GM19372 (cell line): ENCODE measurements at regions not wholly inside any gene's neighbourhood (a gene's known extent, or its start where the extent isn't known, plus 50 kb on each side); places are given as distances from the start of the nearest gene placed in this dataset.

Source experiments
- ATAC-seq: cut with Tn5 transposase; IDR thresholded peaks from one replicate; pipeline ENCODE4 v1.9.1; 2021; ENCODE audit warnings: mild to moderate bottlenecking, low read depth, moderate library complexity; ENCODE audit not compliant: unreplicated experiment

DNA sequence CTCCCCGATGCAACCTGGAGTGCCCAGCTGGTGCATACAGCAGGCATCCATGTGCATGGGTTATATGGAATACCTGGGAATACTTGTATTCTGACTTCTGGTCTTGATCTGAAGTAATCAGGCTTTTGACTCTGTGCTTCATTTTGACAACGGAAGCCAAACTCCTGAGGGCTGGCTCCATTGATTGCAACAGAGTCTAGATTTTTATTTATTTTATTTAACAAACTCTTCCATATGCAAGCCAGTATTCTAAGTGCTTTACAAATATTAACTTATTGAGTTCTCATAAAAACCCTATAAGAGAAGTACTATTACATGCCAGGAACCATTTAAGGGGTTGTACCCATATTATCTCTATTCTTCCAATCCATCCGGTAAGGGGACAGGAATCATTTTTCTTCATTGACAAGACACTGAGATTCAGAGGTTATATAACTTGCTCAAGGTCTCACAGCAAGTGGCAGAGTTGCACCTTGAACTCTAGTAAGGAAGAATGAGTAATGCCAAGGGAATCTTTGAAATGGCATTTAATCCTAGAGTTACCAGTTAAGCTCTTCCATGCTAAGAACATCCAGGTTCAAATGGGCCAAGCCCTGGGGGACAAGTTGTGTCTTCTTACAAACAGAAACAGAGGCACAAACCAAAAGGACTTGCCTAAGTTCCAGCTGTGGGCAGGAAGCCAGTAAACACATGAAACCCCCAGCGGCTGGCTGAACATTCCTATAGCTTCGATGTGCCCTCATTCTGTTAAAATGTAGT, 241.0 kb downstream of the WDR11 start:
- no peak for ATAC-seq

GRCh38 chr10:121092720-121093095, 241.5 kb downstream of the WDR11 start:
- no peak for ATAC-seq

DNA sequence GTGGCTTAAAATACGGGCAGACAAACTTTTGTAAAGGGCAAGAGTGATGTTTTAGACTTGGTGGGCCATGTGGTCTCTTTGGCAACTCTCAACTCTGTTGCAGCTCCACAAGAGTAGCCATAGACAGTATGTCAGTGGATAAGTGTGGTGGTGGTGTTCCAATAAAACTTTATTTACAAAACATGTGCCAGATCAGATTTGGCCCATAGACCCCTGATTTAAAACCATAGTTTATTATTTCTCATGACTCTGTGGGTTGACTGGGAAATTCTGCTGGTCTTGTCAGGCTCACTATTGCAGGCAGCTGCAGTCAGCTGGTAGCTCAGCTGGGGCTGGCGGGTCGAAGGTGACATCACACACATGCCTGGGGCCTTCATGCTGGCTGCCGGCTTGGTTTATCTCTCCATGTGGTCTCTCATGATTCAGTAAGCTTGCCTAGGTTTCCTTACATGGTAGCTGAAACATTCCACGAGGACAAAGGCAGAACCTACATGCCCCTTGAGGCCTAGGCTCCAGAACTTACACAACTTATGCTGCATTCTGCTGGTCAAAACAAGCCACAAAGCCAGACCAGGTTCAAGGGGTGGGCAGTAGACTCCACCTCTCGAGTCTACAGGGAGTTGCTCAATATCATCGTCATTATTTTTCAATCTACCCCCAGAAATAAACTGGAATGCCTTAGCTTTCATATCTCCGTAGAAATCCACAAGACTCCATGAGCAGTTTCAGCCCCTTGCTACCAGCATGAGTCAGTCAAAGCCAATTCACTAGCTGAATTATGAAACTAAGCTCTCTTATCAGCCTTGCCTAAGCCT, 245.7 kb downstream of the WDR11 start:
- no peak for ATAC-seq

- no peak for ATAC-seq
Observed at GRCh38 chr10:121098211-121098610, 247.0 kb downstream of the WDR11 start.

DNA sequence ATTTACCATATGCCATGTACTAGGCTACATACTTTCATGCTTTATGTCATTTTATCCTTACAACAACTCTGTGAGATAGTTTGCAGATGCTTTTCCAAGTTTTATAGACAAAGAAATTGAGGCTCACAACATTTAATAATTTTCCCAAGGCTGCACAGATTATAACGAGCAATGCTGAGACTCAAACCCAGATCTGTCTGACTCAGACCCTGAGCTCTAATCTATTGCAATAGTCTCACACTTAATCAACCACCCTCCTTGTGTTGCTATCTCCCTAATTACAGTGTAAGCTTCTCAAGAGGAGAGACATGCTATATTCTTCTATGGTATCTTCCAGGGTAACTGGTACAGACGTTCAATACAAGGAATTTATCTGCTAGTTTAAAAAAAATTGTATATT, 247.6 kb downstream of the WDR11 start:
- ATAC-seq = no peak

DNA sequence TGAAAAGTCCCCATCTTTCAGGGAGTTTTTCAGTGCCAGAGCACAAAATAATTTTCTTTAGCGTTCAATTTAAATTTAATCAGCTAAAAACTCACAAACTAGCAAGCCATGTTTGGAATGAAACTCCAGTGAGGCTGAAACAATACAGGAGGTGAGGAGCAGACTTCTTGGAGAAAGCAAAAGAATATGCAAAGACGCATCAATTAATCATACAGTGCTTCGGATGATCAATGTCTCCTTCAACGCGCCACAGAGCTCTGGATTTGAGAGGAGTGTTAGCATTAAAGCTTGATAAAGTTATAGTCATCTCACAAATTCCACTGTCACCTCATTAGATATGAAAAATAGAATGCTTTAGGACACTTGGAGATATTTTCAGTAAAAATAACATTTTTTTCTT, 248.0 kb downstream of the WDR11 start:
- ATAC-seq = no peak

DNA sequence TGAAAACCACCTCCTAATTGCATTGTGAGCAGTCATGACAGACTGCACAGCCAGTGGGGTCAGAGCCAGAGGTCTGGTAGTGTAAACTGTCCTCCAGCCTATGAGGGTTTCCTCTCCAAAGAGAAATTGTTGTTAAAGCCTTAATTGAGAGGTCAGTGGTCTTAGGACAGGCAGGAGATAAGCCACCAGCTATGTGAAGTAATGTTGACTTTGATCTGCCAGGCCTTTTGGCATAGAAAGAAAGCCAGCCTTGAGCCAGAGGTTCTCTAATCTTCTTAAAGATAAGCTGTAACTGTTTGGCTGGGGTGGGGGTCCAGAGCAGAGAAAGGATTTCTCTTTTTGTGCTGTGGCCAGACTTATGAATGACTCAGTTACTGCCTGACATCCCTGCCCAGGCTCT, 248.4 kb downstream of the WDR11 start:
- no peak for ATAC-seq

GRCh38 chr10:121101561-121101960, 250.4 kb downstream of the WDR11 start:
- no peak for ATAC-seq

GRCh38 chr10:121102706-121103105, 251.5 kb downstream of the WDR11 start:
- ATAC-seq = no peak

DNA sequence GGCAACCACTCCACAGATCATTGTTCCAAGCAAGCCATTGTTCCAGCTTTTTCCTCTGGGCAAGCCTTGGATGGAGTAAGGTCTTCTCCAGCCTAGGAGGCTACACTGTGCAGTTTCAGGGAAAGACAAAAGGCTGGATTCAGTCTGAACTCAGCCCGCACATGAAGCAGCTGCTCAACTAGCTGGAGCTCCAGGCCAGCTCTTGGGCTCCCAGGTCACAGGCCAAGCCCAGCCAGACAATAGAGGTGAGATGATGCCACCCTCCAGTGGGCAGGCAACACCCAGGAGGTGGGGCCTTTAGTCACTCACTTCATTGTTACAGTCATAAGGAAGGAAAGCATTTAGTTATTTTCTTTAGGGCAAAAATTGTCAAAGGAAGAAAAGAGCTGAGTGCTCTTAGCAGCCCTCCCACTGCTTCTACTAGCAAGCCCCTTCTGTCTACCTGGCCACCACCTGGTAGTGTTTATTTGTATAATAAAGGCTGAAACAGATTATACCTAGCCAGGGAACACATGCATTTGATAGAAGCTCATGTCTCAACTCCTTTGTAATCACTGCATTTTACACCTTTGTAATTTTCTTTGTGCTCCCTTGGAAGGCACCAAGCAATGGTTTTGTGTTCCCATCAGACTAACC, 253.4 kb downstream of the WDR11 start:
- no peak for ATAC-seq

DNA sequence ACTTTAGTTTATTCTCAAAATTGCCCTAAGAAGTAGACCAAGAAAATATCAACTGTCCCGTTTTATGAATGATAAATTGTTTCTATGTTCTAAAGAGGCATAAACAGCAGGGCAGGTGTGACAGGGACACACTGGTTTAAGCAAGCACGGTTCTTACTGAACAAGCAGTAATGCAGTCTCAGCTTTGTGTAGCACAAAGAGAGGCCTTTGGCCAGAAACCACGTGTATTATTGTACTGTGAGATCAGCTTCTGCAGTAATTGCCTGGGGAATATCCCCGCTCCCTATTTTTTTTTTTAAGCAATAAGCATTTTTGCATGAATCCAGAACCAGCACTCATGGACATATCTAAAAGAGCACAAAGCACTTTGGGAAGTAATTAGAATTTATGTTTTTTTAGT, 255.4 kb downstream of the WDR11 start:
- ATAC-seq = no peak

DNA sequence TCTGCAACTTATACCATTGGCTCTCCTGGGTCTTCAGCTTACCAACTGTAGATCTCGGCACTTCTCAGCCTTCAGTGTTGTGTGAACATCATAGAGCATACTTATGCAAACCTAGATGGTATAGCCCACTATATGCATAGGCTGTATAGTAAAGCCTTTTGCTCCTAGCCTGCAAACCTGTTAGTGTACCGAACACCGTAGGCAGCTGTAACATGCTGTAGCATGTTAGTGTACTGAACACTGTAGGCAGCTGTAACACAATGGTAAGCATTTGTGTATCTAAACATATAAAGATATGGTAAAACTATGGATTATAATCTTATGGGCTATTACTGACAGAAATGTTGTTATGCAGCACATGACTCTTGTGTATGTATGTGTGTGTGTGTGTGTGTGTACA, 256.9 kb downstream of the WDR11 start:
- ATAC-seq = no peak

- no peak for ATAC-seq
Observed at GRCh38 chr10:121110369-121110768, 259.2 kb downstream of the WDR11 start.

DNA sequence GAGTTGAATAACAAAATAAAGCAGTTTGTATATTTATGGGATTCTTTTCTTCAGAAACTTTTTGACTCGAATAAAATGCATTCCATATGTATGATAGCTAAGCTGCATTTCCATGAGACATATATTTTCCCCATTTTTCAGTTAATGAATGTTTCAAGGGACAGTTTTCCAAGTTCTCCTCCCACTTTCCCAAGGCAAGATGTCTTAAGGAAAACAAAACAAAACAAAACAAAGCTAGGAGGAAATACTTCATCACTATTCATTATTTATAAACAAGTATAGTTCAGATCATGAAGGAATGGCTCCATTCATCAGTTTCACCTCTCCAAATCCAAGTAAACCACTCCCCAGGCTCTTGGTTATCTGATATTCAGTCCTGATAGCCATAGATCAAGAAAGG, 261.0 kb downstream of the WDR11 start:
- ATAC-seq = no peak

- no peak for ATAC-seq
Observed at GRCh38 chr10:121112579-121113384, 261.6 kb downstream of the WDR11 start.

- no peak for ATAC-seq
Observed at GRCh38 chr10:121113385-121113696, 262.2 kb downstream of the WDR11 start.

GRCh38 chr10:121113911-121114310, 262.7 kb downstream of the WDR11 start:
- ATAC-seq = no peak

- no peak for ATAC-seq
Observed at GRCh38 chr10:121115154-121115553, 264.0 kb downstream of the WDR11 start.

DNA sequence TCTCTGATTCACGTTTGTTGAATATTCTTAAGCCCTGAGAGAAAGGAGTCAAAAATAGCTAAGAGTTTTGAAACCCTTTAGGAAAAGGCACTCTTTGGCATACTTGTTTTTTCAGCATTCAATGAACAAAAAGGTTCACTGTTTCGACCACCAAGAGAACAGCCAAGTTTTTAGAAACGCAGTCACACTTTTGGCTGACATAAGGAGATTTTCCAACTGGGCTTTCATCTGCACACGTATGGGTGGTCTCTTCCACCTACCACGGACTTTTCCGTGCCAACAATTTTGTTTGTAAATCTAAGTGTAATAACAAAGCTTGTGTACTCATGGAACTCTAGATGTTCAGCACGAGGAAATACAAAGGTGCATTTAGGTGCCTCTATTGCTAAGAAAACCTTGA, 270.3 kb downstream of the WDR11 start:
- ATAC-seq = no peak

DNA sequence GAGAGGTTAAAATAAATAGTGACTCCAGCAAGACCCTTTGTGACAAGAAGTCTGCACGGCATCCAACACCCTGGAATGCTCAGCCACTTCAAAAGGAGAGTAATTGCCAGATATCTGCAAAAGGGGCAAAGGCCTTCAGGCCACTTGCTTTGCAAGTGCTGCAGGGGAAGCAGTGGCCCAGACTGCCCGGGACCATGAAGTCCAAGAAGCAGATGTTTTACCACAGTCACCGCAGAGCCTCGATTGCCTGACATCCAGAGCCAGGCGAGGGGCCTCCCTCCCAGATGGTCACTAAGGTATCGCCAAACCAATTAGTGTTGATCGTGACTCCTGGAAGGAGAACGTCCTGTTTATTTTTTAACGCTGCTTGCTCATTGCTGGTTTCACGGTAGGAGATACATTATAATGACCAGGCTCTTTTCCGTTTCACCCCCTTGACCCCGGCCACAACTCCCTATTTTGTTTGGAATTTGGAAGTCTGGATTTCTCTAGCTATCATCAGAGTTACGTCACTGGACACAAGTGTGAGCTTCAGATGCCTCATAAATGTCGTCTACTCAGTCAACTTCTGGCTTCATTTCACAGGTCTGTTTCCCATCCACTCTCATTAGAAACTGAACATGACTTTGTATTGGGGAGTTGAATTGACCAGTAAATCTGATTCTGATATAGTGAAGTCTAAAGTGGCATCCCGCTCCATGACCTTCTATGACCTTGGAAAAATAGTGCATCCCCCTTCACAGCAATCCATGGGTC, 276.2 kb downstream of the WDR11 start:
- no peak for ATAC-seq
